ENCODE measurements at regions not wholly inside any gene's neighbourhood (a gene's known extent, or its start where the extent isn't known, plus 50 kb on each side); places are given as distances from the start of the nearest gene placed in this dataset.

- no peak for ATAC-seq
These were observed 1045.8 kb downstream of the CNTNAP5 start for GRCh38 chr2:125070726-125071505.

GRCh38 chr2:125073440-125073839, 1048.4 kb downstream of the CNTNAP5 start:
- no peak for ATAC-seq

- no peak for ATAC-seq
These were observed 1060.8 kb downstream of the CNTNAP5 start for GRCh38 chr2:125085904-125086303.

GRCh38 chr2:125086313-125087184, 1061.5 kb downstream of the CNTNAP5 start:
- ATAC-seq: no peak

- no peak for ATAC-seq
These were observed 1067.4 kb downstream of the CNTNAP5 start for GRCh38 chr2:125092276-125093009.

- ATAC-seq: no peak
These were observed 1070.7 kb downstream of the CNTNAP5 start for GRCh38 chr2:125095826-125096225.

GRCh38 chr2:125106710-125107109, 1081.6 kb downstream of the CNTNAP5 start:
- no peak for ATAC-seq

- no peak for ATAC-seq
These were observed 1082.4 kb downstream of the CNTNAP5 start for GRCh38 chr2:125107446-125107845.

- ATAC-seq: no peak
These were observed 1083.2 kb downstream of the CNTNAP5 start for GRCh38 chr2:125108251-125108650.

- ATAC-seq: no peak
These were observed 1100.8 kb downstream of the CNTNAP5 start for GRCh38 chr2:125125902-125126301.

GRCh38 chr2:125160947-125161346, 1135.9 kb downstream of the CNTNAP5 start:
- ATAC-seq: no peak

- no peak for ATAC-seq
These were observed 1142.1 kb downstream of the CNTNAP5 start for GRCh38 chr2:125167152-125167551.

GRCh38 chr2:125167820-125168219, 1142.7 kb downstream of the CNTNAP5 start:
- ATAC-seq: no peak

- ATAC-seq: no peak
These were observed 1143.4 kb downstream of the CNTNAP5 start for GRCh38 chr2:125168442-125168841.

- no peak for ATAC-seq
These were observed 1144.1 kb downstream of the CNTNAP5 start for GRCh38 chr2:125169022-125169763.

GRCh38 chr2:125169764-125170146, 1144.7 kb downstream of the CNTNAP5 start:
- no peak for ATAC-seq

GRCh38 chr2:125172181-125172580, 1147.1 kb downstream of the CNTNAP5 start:
- no peak for ATAC-seq

GRCh38 chr2:125175415-125175814, 1150.3 kb downstream of the CNTNAP5 start:
- no peak for ATAC-seq

GRCh38 chr2:125185691-125186270, 1160.7 kb downstream of the CNTNAP5 start:
- no peak for ATAC-seq

- no peak for ATAC-seq
These were observed 1182.3 kb downstream of the CNTNAP5 start for GRCh38 chr2:125207431-125207830.

GRCh38 chr2:125216321-125216720, 1191.2 kb downstream of the CNTNAP5 start:
- no peak for ATAC-seq

- no peak for ATAC-seq
These were observed 1199.1 kb downstream of the CNTNAP5 start for GRCh38 chr2:125224188-125224587.

Measured in activated CD4-positive, CD25-positive, alpha-beta regulatory T cell treated with anti-CD3 and anti-CD28 coated beads, Interleukin-2, amount 50 U/mL, for 24 hours (primary cell).